Suprapubic skin (tissue), 4 donors: ENCODE measurements at regions not wholly inside any gene's neighbourhood (a gene's known extent, or its start where the extent isn't known, plus 50 kb on each side); places are given as distances from the start of the nearest gene placed in this dataset.
"Not testable (repeated sequence)": the region's sequence is repeated elsewhere in the genome, so short reads cannot be mapped to it uniquely, and the experiment has no call there.

Source experiments
- DNase-seq, 2 donors: peaks; one replicate each; pipeline ENCODE4 v3.0.0-alpha.2; 2019; ENCODE audit warnings: low spot score in 2 of 2
- H3K27ac ChIP-seq: fragments of 200-600 bp; sonication (generic); one replicate; pipeline ENCODE4 v1.5.1; 2019
- H3K27me3 ChIP-seq: fragments of 200-600 bp; sonication (generic); one replicate; pipeline ENCODE4 v1.5.1; 2019
- H3K36me3 ChIP-seq: fragments of 200-600 bp; sonication (generic); one replicate; pipeline ENCODE4 v1.5.1; 2019
- H3K4me1 ChIP-seq: fragments of 200-600 bp; sonication (generic); one replicate; pipeline ENCODE4 v1.5.1; 2019
- H3K4me3 ChIP-seq: fragments of 200-600 bp; sonication (generic); one replicate; pipeline ENCODE4 v1.5.1; 2019; ENCODE audit warnings: mild to moderate bottlenecking
- H3K9me3 ChIP-seq: fragments of 200-600 bp; sonication (generic); one replicate; pipeline ENCODE4 v1.5.1; 2019
- EP300 ChIP-seq: sonication (generic); formaldehyde crosslinking; IDR thresholded peaks from one replicate; pipeline ENCODE4 v1.6.1; 2017; ENCODE audit warnings: antibody characterized with exemption
- POLR2A ChIP-seq, 2 donors: fragments of 450-650 bp; IDR thresholded peaks; one replicate each; pipeline ENCODE4 v1.6.1; 2017; ENCODE audit warnings: antibody characterized with exemption in 2 of 2, mild to moderate bottlenecking in 2 of 2, moderate library complexity in 2 of 2
- POLR2AphosphoS5 ChIP-seq, 3 donors: sonication (generic); formaldehyde crosslinking; IDR thresholded peaks; one replicate each; pipeline ENCODE4 v1.6.1; 2017; ENCODE audit warnings: antibody characterized with exemption in 3 of 3
- WGBS: methylation state at CpG from one replicate; pipeline ENCODE4 v1.1.5; 2018; 5-methylcytosine and 5-hydroxymethylcytosine counted together
- TF ChIP-seq, protein P1 (sequence below), 2 donors: fragments of 200-600 bp in 1 of 2; fragments of 450-650 bp in 1 of 2; sonication (generic) in 1 of 2; IDR thresholded peaks; one replicate each; pipeline ENCODE4 v1.5.1; 2016 to 2019; ENCODE audit warnings: antibody characterized with exemption in 2 of 2, mild to moderate bottlenecking in 1 of 2, moderate library complexity in 1 of 2

DNA sequence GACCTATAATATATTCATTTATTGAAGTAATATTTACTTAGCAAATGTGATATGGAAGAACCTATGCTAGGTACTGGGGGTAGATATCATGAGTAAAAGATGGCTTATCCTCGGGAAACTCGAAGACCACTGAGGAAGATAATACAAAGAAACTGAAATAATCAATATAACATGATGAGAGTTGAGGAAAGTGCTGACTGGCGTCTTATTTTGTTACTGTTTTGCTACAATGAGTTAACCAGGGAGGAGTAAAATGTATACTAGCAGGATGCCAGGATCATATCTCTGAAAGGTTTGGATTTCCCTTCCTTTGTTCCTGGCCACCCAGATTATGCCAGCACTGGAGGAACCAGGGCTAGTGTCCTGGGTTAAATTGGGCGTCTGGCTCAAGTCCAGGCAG is 111.7 kb upstream of the SPATS2L start:
- no peaks in the 10 kb centered on the region for H3K9me3 ChIP-seq
- H3K4me3 ChIP-seq = no peak overlapping the region
- no peaks in the 10 kb centered on the region for H3K36me3 ChIP-seq
- H3K27me3 ChIP-seq = no peaks in the 10 kb centered on the region
- no peaks in the 10 kb centered on the region for H3K4me1 ChIP-seq
- 90% methylated on average over 4 of the region's 4 CpGs for WGBS
- no peak overlapping the region for H3K27ac ChIP-seq
- TF ChIP-seq EP300 = no peak
- TF ChIP-seq, protein P1, sequence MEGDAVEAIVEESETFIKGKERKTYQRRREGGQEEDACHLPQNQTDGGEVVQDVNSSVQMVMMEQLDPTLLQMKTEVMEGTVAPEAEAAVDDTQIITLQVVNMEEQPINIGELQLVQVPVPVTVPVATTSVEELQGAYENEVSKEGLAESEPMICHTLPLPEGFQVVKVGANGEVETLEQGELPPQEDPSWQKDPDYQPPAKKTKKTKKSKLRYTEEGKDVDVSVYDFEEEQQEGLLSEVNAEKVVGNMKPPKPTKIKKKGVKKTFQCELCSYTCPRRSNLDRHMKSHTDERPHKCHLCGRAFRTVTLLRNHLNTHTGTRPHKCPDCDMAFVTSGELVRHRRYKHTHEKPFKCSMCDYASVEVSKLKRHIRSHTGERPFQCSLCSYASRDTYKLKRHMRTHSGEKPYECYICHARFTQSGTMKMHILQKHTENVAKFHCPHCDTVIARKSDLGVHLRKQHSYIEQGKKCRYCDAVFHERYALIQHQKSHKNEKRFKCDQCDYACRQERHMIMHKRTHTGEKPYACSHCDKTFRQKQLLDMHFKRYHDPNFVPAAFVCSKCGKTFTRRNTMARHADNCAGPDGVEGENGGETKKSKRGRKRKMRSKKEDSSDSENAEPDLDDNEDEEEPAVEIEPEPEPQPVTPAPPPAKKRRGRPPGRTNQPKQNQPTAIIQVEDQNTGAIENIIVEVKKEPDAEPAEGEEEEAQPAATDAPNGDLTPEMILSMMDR (IDR thresholded peaks at IDR 0.05) = no peak
- TF ChIP-seq POLR2AphosphoS5 (IDR thresholded peaks at IDR 0.05) = no peak
- TF ChIP-seq POLR2A (IDR thresholded peaks at IDR 0.05) = no peak
- DNase-seq = no peak

DNA sequence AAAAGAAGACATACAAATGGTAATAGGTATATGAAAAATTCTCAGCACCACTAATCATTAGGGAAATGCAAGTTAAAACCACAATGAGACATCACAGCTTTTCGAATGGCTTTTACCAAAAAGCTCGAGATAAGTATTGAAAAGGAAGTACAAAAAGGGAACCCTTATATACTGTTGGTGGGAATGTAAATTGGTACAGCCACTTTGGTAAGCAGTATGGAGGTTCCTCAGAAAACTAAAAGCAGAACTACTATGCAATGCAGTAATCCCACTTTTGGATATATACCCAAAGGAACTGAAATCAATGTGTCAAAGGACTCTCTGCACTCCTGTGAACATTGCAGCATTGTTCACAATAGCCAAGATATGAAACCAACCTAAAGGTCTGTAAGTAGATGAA is 107.5 kb upstream of the SPATS2L start:
- DNase-seq = no peak
- Histone ChIP-seq H3K36me3 (no peaks in the 10 kb centered on the region), H3K4me1 (no peaks in the 10 kb centered on the region), H3K4me3 (no peak overlapping the region), H3K27me3 (no peaks in the 10 kb centered on the region), H3K9me3 (no peaks in the 10 kb centered on the region), H3K27ac (no peak overlapping the region)
- WGBS = 90% methylated on average over 2 of the region's 2 CpGs
- TF ChIP-seq POLR2A (IDR thresholded peaks at IDR 0.05) (no peak), EP300 (no peak)

DNA sequence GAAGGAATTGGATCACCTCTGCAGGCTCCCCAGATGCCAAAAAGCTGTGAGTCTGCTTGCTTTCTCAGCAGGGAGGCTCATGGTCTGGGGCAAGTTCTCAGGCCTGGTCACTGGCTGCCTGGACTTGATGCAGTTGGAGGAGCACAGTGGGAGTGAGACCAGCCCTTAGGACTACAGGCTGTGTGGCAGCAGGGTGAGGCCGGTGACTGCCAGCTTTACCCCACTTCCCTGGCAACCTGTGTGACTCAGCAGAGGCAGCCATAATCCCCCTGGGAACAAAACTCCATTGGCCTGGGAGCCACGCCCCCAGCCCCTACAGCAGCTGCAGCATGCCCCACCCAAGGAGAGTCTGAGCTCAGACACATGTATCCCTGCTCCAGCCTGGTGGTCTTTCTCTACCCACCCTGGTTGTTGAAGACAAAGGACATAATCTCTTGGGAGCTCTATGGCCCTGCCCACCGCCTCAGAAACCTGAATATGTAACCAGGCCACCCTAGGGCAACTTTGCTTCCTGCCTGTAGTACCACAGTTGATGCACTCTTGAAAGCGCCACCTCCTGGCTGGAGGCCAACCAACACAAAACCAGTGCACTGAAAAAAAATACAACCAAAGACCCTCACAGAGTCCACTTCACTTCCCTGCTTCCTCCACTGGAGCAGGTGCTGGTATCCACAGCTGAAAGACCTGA is 106.8 kb upstream of the SPATS2L start:
- Histone ChIP-seq H3K4me1 (no peaks in the 10 kb centered on the region), H3K9me3 (no peaks in the 10 kb centered on the region), H3K27me3 (no peaks in the 10 kb centered on the region), H3K4me3 (no peak overlapping the region), H3K36me3 (no peaks in the 10 kb centered on the region), H3K27ac (no peak overlapping the region)
- no peak for TF ChIP-seq POLR2A (IDR thresholded peaks at IDR 0.05)
- TF ChIP-seq, protein P1 (IDR thresholded peaks at IDR 0.05) = no peak
- TF ChIP-seq EP300 = no peak
- TF ChIP-seq POLR2AphosphoS5 (IDR thresholded peaks at IDR 0.05) = no peak
- 78% methylated on average over 1 of the region's 4 CpGs for WGBS
- no peak for DNase-seq

DNA sequence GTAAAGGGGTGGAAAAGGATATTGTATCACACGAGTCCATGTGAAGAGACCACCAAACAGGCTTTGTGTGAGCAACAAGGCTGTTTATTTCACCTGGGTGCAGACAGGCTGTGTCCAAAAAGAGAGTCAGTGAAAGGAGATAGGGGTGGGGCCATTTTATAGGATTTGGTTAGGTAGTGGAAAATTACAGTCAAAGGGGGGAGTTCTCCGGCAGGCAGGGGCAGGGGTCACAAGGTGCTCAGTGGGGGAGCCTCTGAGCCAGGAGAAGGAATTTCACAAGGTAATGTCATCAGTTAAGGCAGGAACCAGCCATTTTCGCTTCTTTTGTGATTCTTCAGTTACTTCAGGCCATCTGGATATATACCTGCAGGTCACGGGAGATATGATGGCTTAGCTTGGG is 104.7 kb upstream of the SPATS2L start:
- not testable (repeated sequence) for H3K27ac ChIP-seq, DNase-seq, H3K4me1 ChIP-seq, H3K4me3 ChIP-seq, H3K27me3 ChIP-seq, H3K36me3 ChIP-seq, H3K9me3 ChIP-seq
- WGBS = 88% methylated on average over 4 of the region's 4 CpGs

DNA sequence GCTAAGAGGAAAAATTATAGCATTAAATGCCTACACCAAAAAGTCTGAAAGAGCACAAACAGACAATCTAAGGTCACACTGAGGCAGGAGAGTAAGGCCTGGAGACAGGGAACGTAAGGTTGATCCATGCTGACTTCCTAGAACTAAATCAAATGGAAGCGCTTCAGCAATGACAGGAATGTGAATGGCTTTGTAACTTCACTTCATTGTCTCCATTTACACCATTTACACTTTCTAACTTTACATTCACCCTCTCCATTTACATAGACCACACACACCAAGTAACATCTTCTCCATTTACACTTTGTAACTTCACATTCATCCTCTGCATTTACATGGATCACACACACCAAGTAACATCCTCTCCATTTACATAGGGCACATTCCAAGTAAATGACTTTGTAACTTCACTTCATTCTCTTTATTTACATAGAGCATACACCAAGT is 103.1 kb upstream of the SPATS2L start:
- Histone ChIP-seq H3K27me3 (no peaks in the 10 kb centered on the region), H3K27ac (no peak overlapping the region), H3K36me3 (no peaks in the 10 kb centered on the region), H3K9me3 (no peaks in the 10 kb centered on the region), H3K4me3 (no peak overlapping the region), H3K4me1 (no peaks in the 10 kb centered on the region)
- 96% methylated on average over 2 of the region's 2 CpGs for WGBS
- no peak for DNase-seq
- TF ChIP-seq EP300 (no peak), POLR2AphosphoS5 (IDR thresholded peaks at IDR 0.05) (no peak), POLR2A (IDR thresholded peaks at IDR 0.05) (no peak)
- TF ChIP-seq, protein P1 (IDR thresholded peaks at IDR 0.05) = no peak

DNA sequence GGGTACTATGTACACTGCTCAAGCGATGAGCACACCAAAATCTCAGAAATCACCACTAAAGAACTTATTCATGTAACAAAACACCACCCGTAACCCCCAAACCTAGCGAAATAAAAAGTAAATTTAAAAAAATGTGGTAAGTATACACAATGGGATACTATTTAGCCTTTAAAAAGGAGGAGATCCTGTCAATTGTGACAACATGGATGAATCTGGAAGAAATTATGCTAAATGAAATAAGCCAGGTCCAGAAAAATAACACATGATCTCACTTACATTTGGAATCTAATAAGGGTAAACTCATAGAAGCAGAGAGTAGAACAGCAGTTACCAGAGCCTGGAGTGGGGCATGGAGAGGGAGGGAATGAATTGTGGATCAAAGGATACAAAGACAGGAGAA is 98.5 kb upstream of the SPATS2L start:
- H3K4me1 ChIP-seq = no peaks in the 10 kb centered on the region
- WGBS = 64% methylated on average over 3 of the region's 3 CpGs
- H3K9me3 ChIP-seq = no peaks in the 10 kb centered on the region
- no peak for DNase-seq
- H3K36me3 ChIP-seq = no peaks in the 10 kb centered on the region
- no peak overlapping the region for H3K27ac ChIP-seq
- H3K27me3 ChIP-seq = no peaks in the 10 kb centered on the region
- TF ChIP-seq, protein P1 (IDR thresholded peaks at IDR 0.05) = no peak
- TF ChIP-seq POLR2AphosphoS5 (IDR thresholded peaks at IDR 0.05) (no peak), EP300 (no peak), POLR2A (IDR thresholded peaks at IDR 0.05) (no peak)
- H3K4me3 ChIP-seq = no peak overlapping the region
